Neural cell (in vitro differentiated cells): ENCODE measurements at regions not wholly inside any gene's neighbourhood (a gene's known extent, or its start where the extent isn't known, plus 50 kb on each side); places are given as distances from the start of the nearest gene placed in this dataset.
A peak's percentile ranks its signal among the peaks of the same experiment; 100 is the strongest.

Experiments
- H2AFZ ChIP-seq: fragments of 200-600, 300-800 bp; sonication (generic), shearing (Covaris generic); 2 replicates; pipeline ENCODE4 v1.6.0; 2014; ENCODE audit warnings: low read depth, mild to moderate bottlenecking, antibody characterized with exemption, low read length, moderate library complexity
- H3F3A ChIP-seq: fragments of 200-600 bp; shearing (Covaris generic); 2 replicates; pipeline ENCODE4 v1.6.1; 2016; ENCODE audit warnings: mild to moderate bottlenecking, moderate library complexity, mixed read lengths, antibody characterized with exemption, low read length; ENCODE audit not compliant: insufficient read depth, poor library complexity, severe bottlenecking
- H3K27ac ChIP-seq: fragments of 200-600, 300-800 bp; sonication (generic), shearing (Covaris generic); 2 replicates; pipeline ENCODE4 v1.5.1; 2014; ENCODE audit warnings: mild to moderate bottlenecking, low read length, moderate library complexity
- H3K27me3 ChIP-seq: fragments of 300-800, 200-600 bp; sonication (generic), shearing (Covaris generic); 2 replicates; pipeline ENCODE4 v1.6.0; 2014; ENCODE audit warnings: mild to moderate bottlenecking, low read depth, low read length, moderate library complexity; ENCODE audit not compliant: insufficient read depth
- H3K36me3 ChIP-seq: fragments of 300-800, 200-600 bp; sonication (generic), shearing (Covaris generic); 2 replicates; pipeline ENCODE4 v1.5.1; 2014; ENCODE audit warnings: mild to moderate bottlenecking, antibody characterized with exemption, low read length, moderate library complexity; ENCODE audit not compliant: insufficient read depth
- H3K4me2 ChIP-seq: fragments of 300-800, 200-600 bp; sonication (generic), shearing (Covaris generic); 2 replicates; pipeline ENCODE4 v1.6.0; 2014; ENCODE audit warnings: mild to moderate bottlenecking, low read length
- H3K4me3 ChIP-seq: fragments of 300-800, 200-600 bp; sonication (generic), shearing (Covaris generic); 2 replicates; pipeline ENCODE4 v1.5.1; 2014; ENCODE audit warnings: mild to moderate bottlenecking, low read length, moderate library complexity
- H3K79me2 ChIP-seq: fragments of 200-600 bp; shearing (Covaris generic); replicated peaks from 2 replicates; pipeline ENCODE4 v1.6.0; 2014; ENCODE audit warnings: mild to moderate bottlenecking, low read length, moderate library complexity; ENCODE audit not compliant: insufficient read depth
- H3K9ac ChIP-seq: fragments of 300-800, 200-600 bp; sonication (generic), shearing (Covaris generic); 2 replicates; pipeline ENCODE4 v1.6.1; 2016; ENCODE audit warnings: mild to moderate bottlenecking, low read length, mixed read lengths
- H3K9me2 ChIP-seq: fragments of 200-600 bp; shearing (Covaris generic); 2 replicates; pipeline ENCODE4 v1.6.1; 2016; ENCODE audit warnings: mild to moderate bottlenecking, low read length, mixed read lengths; ENCODE audit not compliant: insufficient read depth
- H3K9me3 ChIP-seq: fragments of 200-600, 300-800 bp; sonication (generic), shearing (Covaris generic); 2 replicates; pipeline ENCODE4 v1.6.1; 2016; ENCODE audit warnings: mild to moderate bottlenecking, mixed run types, low read length, moderate library complexity, mixed read lengths
- H4K20me1 ChIP-seq: fragments of 200-600 bp; shearing (Covaris generic); 2 replicates; pipeline ENCODE4 v1.6.1; 2016; ENCODE audit warnings: mild to moderate bottlenecking, mixed run types; ENCODE audit not compliant: insufficient read depth
- CTCF ChIP-seq: fragments of 450-650 bp; IDR thresholded peaks from 2 replicates; pipeline ENCODE4 v1.5.1; 2014; ENCODE audit warnings: antibody characterized with exemption, mild to moderate bottlenecking, moderate library complexity; ENCODE audit not compliant: poor library complexity, severe bottlenecking
- EP300 ChIP-seq: fragments of 450-650 bp; conservative IDR thresholded peaks from 2 replicates; pipeline ENCODE4 v1.6.1; 2014; ENCODE audit warnings: antibody characterized with exemption, mild to moderate bottlenecking, moderate library complexity; ENCODE audit not compliant: poor library complexity, severe bottlenecking
- EZH2 ChIP-seq: fragments of 200-600, 300-800 bp; shearing (Covaris generic), sonication (generic); IDR thresholded peaks from 2 replicates; pipeline ENCODE4 v1.6.1; 2014; ENCODE audit warnings: antibody characterized with exemption, low read length, borderline replicate concordance, mild to moderate bottlenecking; ENCODE audit not compliant: insufficient read depth, poor library complexity, severe bottlenecking
- MXI1 ChIP-seq: fragments of 450-650 bp; conservative IDR thresholded peaks from 2 replicates; pipeline ENCODE4 v1.6.1; 2014; ENCODE audit warnings: antibody characterized with exemption, mild to moderate bottlenecking; ENCODE audit not compliant: poor library complexity, severe bottlenecking
- POLR2AphosphoS5 ChIP-seq: IDR thresholded peaks from 2 replicates; pipeline ENCODE4 v1.6.1; 2012
- RAD21 ChIP-seq: fragments of 450-650 bp; conservative IDR thresholded peaks from 2 replicates; pipeline ENCODE4 v1.6.1; 2014; ENCODE audit warnings: antibody characterized with exemption, mild to moderate bottlenecking, moderate library complexity
- SMC3 ChIP-seq: fragments of 450-650 bp; conservative IDR thresholded peaks from 2 replicates; pipeline ENCODE4 v1.6.1; 2014; ENCODE audit warnings: antibody characterized with exemption, mild to moderate bottlenecking, moderate library complexity; ENCODE audit not compliant: poor library complexity
- TAF1 ChIP-seq: IDR thresholded peaks from 2 replicates; pipeline ENCODE4 v1.6.1; 2012; ENCODE audit warnings: low read depth
- TF ChIP-seq, protein P1 (sequence below): IDR thresholded peaks from 2 replicates; pipeline ENCODE4 v1.6.1; 2012; ENCODE audit warnings: borderline replicate concordance

- no peak overlapping the region for H3K27ac ChIP-seq
- H3K27me3 ChIP-seq = no peaks in the 10 kb centered on the region
- no peaks in the 10 kb centered on the region for H3K9me2 ChIP-seq
- no peak overlapping the region for H3K4me3 ChIP-seq
- H4K20me1 ChIP-seq = no peaks in the 10 kb centered on the region
- no peak overlapping the region for H2AFZ ChIP-seq
- H3K79me2 ChIP-seq = no peaks in the 10 kb centered on the region
- no peak overlapping the region for H3K4me2 ChIP-seq
- no peak overlapping the region for H3K9ac ChIP-seq
- H3K36me3 ChIP-seq = no peaks in the 10 kb centered on the region
- no peaks in the 10 kb centered on the region for H3F3A ChIP-seq
- TF ChIP-seq, protein P1, sequence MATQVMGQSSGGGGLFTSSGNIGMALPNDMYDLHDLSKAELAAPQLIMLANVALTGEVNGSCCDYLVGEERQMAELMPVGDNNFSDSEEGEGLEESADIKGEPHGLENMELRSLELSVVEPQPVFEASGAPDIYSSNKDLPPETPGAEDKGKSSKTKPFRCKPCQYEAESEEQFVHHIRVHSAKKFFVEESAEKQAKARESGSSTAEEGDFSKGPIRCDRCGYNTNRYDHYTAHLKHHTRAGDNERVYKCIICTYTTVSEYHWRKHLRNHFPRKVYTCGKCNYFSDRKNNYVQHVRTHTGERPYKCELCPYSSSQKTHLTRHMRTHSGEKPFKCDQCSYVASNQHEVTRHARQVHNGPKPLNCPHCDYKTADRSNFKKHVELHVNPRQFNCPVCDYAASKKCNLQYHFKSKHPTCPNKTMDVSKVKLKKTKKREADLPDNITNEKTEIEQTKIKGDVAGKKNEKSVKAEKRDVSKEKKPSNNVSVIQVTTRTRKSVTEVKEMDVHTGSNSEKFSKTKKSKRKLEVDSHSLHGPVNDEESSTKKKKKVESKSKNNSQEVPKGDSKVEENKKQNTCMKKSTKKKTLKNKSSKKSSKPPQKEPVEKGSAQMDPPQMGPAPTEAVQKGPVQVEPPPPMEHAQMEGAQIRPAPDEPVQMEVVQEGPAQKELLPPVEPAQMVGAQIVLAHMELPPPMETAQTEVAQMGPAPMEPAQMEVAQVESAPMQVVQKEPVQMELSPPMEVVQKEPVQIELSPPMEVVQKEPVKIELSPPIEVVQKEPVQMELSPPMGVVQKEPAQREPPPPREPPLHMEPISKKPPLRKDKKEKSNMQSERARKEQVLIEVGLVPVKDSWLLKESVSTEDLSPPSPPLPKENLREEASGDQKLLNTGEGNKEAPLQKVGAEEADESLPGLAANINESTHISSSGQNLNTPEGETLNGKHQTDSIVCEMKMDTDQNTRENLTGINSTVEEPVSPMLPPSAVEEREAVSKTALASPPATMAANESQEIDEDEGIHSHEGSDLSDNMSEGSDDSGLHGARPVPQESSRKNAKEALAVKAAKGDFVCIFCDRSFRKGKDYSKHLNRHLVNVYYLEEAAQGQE = no peak
- no peak for TF ChIP-seq EP300
- TF ChIP-seq CTCF = no peak
- TF ChIP-seq RAD21 = no peak
- no peak for TF ChIP-seq TAF1
- no peak for TF ChIP-seq SMC3
- TF ChIP-seq EZH2 = no peak
- no peak for TF ChIP-seq MXI1
- TF ChIP-seq POLR2AphosphoS5 = no peak
- no peaks in the 10 kb centered on the region for H3K9me3 ChIP-seq
Observed at GRCh38 chr1:14367451-14367850, 231.0 kb upstream of the KAZN start.

DNA sequence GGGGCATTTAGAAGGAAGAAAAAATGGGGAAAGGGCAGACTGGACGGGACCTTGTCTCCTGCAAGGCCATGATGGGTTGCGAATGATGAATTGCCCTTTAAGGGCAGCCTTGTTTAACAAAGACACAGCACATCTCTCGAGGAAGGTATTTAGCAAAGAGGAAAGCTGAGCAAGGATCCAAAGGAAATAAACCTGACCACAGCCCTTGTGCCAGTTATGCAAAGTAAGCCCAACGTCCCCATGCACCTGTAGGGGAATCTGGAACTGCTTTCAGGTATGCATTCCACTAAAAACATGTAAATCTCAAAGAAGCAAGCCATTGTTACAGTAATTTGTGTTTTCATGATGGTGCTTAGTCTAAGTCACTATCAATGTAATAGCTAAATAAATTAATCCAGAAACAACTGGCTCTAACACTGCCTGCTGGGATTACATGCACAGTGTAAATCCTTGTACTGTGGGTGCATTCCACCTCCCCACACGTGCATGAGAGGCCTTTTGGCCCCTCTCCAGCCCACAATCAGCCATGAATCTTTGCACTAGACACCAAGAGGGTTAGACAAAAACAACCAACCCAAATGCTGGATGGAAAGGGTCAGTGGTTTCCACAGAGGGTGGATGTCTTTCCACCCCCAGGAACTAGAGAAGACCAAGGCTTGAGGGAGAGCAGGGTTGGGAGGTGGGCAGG, 228.8 kb upstream of the KAZN start:
- no peaks in the 10 kb centered on the region for H3K36me3 ChIP-seq
- H4K20me1 ChIP-seq = no peaks in the 10 kb centered on the region
- H3K79me2 ChIP-seq = no peaks in the 10 kb centered on the region
- no peaks in the 10 kb centered on the region for H3K9me3 ChIP-seq
- no peak overlapping the region for H3K4me2 ChIP-seq
- no peaks in the 10 kb centered on the region for H3K27me3 ChIP-seq
- H2AFZ ChIP-seq = peak overlapping the region; percentile 1
- no peak overlapping the region for H3K27ac ChIP-seq
- H3F3A ChIP-seq = no peaks in the 10 kb centered on the region
- no peak overlapping the region for H3K9ac ChIP-seq
- H3K9me2 ChIP-seq = no peaks in the 10 kb centered on the region
- no peak for TF ChIP-seq EZH2
- TF ChIP-seq, protein P1 = no peak
- TF ChIP-seq CTCF = no peak
- TF ChIP-seq RAD21 = no peak
- TF ChIP-seq EP300 = no peak
- TF ChIP-seq MXI1 = no peak
- no peak for TF ChIP-seq TAF1
- TF ChIP-seq POLR2AphosphoS5 = no peak
- TF ChIP-seq SMC3 = no peak
- no peak overlapping the region for H3K4me3 ChIP-seq
